ENCODE measurements at regions not wholly inside any gene's neighbourhood (a gene's known extent, or its start where the extent isn't known, plus 50 kb on each side); places are given as distances from the start of the nearest gene placed in this dataset.

- Histone ChIP-seq H3K4me1 (no peaks in the 10 kb centered on the region), H3K27me3 (no peaks in the 10 kb centered on the region), H3K36me3 (no peaks in the 10 kb centered on the region), H3K9me3 (no peaks in the 10 kb centered on the region), H3K4me3 (no peak overlapping the region), H3K27ac (no peak overlapping the region)
- TF ChIP-seq CTCF (IDR thresholded peaks at IDR 0.05), result no peak
- no peak for TF ChIP-seq POLR2A (IDR thresholded peaks at IDR 0.05)
- no peak for TF ChIP-seq EP300 (IDR thresholded peaks at IDR 0.05)
- DNase-seq (ENCODE audit: low spot score in 2 of 2), result no peak
- WGBS, 2 donors, result 57 to 69% methylated on average over 3 of the region's 3 CpGs
These were observed 343.8 kb upstream of the CLNK start for GRCh38 chr4:11028334-11028733.

- Histone ChIP-seq H3K27ac (no peak overlapping the region), H3K36me3 (no peaks in the 10 kb centered on the region), H3K4me3 (no peak overlapping the region), H3K4me1 (peaks cover 0 to 7% (median 0%) of the 10 kb centered on the region in 4 donors), H3K27me3 (no peaks in the 10 kb centered on the region), H3K9me3 (no peaks in the 10 kb centered on the region)
- no peak for DNase-seq (ENCODE audit: low spot score in 2 of 2)
- 18 to 21% methylated on average over 3 of the region's 3 CpGs for WGBS, 2 donors
- TF ChIP-seq EP300 (IDR thresholded peaks at IDR 0.05), result no peak
- no peak for TF ChIP-seq POLR2A (IDR thresholded peaks at IDR 0.05)
- TF ChIP-seq CTCF (IDR thresholded peaks at IDR 0.05), result no peak
These were observed 336.8 kb upstream of the CLNK start for GRCh38 chr4:11021333-11021732.

GRCh38 chr4:11019451-11020240 is 335.1 kb upstream of the CLNK start:
- 61 to 73% methylated on average over 8 of the region's 8 CpGs for WGBS, 2 donors
- no peak for DNase-seq (ENCODE audit: low spot score in 2 of 2)
- no peaks in the 10 kb centered on the region for H3K9me3 ChIP-seq
- no peaks in the 10 kb centered on the region for H3K27me3 ChIP-seq
- no peak overlapping the region for H3K4me3 ChIP-seq
- H3K27ac ChIP-seq, result no peak overlapping the region
- H3K4me1 ChIP-seq, result peaks cover 0 to 7% (median 0%) of the 10 kb centered on the region in 4 donors
- no peak for TF ChIP-seq EP300 (IDR thresholded peaks at IDR 0.05)
- no peak for TF ChIP-seq POLR2A (IDR thresholded peaks at IDR 0.05)
- no peaks in the 10 kb centered on the region for H3K36me3 ChIP-seq

GRCh38 chr4:11014199-11014598 is 329.6 kb upstream of the CLNK start:
- no peaks in the 10 kb centered on the region for H3K4me1 ChIP-seq
- no peaks in the 10 kb centered on the region for H3K27me3 ChIP-seq
- no peak overlapping the region for H3K4me3 ChIP-seq
- no peak for DNase-seq (ENCODE audit: low spot score in 2 of 2)
- H3K27ac ChIP-seq, result no peak overlapping the region
- TF ChIP-seq EP300 (IDR thresholded peaks at IDR 0.05) (no peak), POLR2A (IDR thresholded peaks at IDR 0.05) (no peak)
- no peaks in the 10 kb centered on the region for H3K36me3 ChIP-seq
- H3K9me3 ChIP-seq, result no peaks in the 10 kb centered on the region

- DNase-seq (ENCODE audit: low spot score in 2 of 2), result no peak
- TF ChIP-seq CTCF (IDR thresholded peaks at IDR 0.05) (no peak), EP300 (IDR thresholded peaks at IDR 0.05) (no peak), POLR2A (IDR thresholded peaks at IDR 0.05) (no peak)
- 84 to 86% methylated on average over 3 of the region's 3 CpGs for WGBS, 2 donors
- Histone ChIP-seq H3K9me3 (peaks cover 0 to 8% (median 0%) of the 10 kb centered on the region in 4 donors), H3K36me3 (no peaks in the 10 kb centered on the region), H3K4me3 (no peak overlapping the region), H3K27ac (no peak overlapping the region), H3K4me1 (no peaks in the 10 kb centered on the region), H3K27me3 (no peaks in the 10 kb centered on the region)
These were observed 328.6 kb upstream of the CLNK start for GRCh38 chr4:11013094-11013664.

- no peaks in the 10 kb centered on the region for H3K27me3 ChIP-seq
- no peak overlapping the region for H3K4me3 ChIP-seq
- no peak overlapping the region for H3K27ac ChIP-seq
- no peak for DNase-seq (ENCODE audit: low spot score in 2 of 2)
- 84% methylated on average over 3 of the region's 3 CpGs for WGBS, 2 donors
- peaks cover 0 to 11% (median 0%) of the 10 kb centered on the region in 4 donors for H3K9me3 ChIP-seq
- no peaks in the 10 kb centered on the region for H3K4me1 ChIP-seq
- H3K36me3 ChIP-seq, result no peaks in the 10 kb centered on the region
- TF ChIP-seq POLR2A (IDR thresholded peaks at IDR 0.05) (no peak), EP300 (IDR thresholded peaks at IDR 0.05) (no peak), CTCF (IDR thresholded peaks at IDR 0.05) (no peak)
These were observed 326.7 kb upstream of the CLNK start for GRCh38 chr4:11011249-11011648.

All from tibial nerve (tissue), 4 donors.